GM18868 (cell line): ENCODE measurements at regions not wholly inside any gene's neighbourhood (a gene's known extent, or its start where the extent isn't known, plus 50 kb on each side); places are given as distances from the start of the nearest gene placed in this dataset.
"Not testable (repeated sequence)": the region's sequence is repeated elsewhere in the genome, so short reads cannot be mapped to it uniquely, and the experiment has no call there.

ENCODE experiments used
- ATAC-seq: cut with Tn5 transposase; IDR thresholded peaks from one replicate; pipeline ENCODE4 v1.9.1; 2021; ENCODE audit warnings: mild to moderate bottlenecking, moderate library complexity; ENCODE audit not compliant: unreplicated experiment

- ATAC-seq = no peak
These were observed 63.8 kb upstream of the ABHD2 start for GRCh38 chr15:89024418-89024817.

DNA sequence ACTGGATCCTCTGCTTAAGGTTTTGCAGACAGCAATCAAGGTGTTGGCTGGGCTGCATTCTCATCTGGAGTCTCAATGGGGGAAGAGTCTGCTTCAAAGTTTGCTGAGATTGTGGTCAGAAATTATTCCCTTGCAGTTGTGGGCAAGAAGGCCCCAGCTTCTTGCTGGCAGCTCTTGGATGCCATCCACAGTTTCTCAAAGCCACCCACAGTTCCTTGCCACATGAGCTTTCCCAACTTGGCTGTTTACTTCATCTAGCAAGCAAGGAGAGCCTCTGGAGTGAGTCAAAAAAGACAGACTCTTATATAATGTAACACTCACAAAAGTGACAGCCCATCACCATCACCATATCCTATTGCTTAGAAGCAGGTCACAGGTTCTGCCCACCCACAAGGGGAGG, 62.1 kb upstream of the ABHD2 start:
- ATAC-seq = no peak

- no peak for ATAC-seq
These were observed 60.2 kb upstream of the ABHD2 start for GRCh38 chr15:89028036-89028435.

GRCh38 chr15:89030311-89030710, 57.9 kb upstream of the ABHD2 start:
- ATAC-seq = no peak

DNA sequence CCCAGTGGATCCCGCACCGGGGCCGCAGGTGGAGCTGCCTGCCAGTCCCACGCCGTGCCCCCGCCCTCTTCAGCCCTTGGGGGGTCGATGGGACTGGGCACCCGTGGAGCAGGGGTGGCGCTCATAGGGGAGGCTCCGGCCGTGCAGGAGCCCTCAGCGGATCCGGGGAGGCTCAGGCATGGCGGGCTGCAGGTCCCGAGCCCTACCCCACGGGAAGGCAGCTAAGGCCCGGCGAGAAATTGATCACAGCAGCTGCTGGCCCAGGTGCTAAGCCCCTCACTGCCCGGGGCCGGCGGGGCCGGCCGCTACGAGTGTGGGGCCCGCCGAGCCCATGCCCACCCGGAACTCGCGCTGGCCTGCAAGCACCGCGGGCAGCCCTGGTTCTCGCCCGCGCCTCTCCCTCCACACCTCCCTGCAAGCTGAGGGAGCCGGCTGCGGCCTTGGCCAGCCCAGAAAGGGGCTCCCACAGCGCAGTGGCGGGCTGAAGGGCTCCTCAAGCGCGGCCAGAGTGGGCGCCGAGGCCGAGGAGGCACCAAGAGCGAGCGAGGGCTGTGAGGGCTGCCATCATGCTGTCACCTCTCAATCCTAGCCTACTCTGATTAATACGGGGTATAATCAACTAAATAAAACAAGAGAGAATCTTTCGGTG, 56.5 kb upstream of the ABHD2 start:
- not testable (repeated sequence) for ATAC-seq

GRCh38 chr15:89034305-89034704, 54.0 kb upstream of the ABHD2 start:
- no peak for ATAC-seq

GRCh38 chr15:89035150-89035549, 53.1 kb upstream of the ABHD2 start:
- no peak for ATAC-seq

DNA sequence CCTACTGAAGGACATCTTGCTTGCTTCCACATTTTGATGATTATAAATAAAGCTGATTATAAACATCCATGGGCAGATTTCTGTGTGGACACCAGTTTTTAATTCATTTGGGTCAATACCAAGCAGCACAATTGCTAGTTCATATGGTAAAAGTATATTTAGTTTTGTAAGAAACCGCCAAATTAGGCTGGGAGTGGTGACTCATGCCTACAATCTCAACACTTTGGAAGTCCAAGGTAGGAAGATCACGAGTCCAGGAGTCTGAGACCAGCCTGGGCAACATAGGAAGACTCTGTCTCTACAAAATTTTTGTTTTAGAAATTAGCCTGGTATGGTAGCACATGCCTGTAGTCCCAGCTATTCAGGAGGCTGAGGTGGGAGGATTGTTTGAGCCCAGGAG, 52.6 kb upstream of the ABHD2 start:
- ATAC-seq = no peak

GRCh38 chr15:89038146-89038545, 50.1 kb upstream of the ABHD2 start:
- ATAC-seq = no peak
